Spleen (tissue), 11 donors: ENCODE measurements at regions not wholly inside any gene's neighbourhood (a gene's known extent, or its start where the extent isn't known, plus 50 kb on each side); places are given as distances from the start of the nearest gene placed in this dataset.

ENCODE experiments used
- DNase-seq: peaks from one replicate; pipeline ENCODE4 v3.0.0-alpha.2; 2020
- H3K27ac ChIP-seq, 8 donors: fragments of 200-600 bp; sonication (generic) in 7 of 8; 1 replicate in 4 of 8; 2 replicates in 4 of 8; pipeline versions ENCODE4 v1.5.0 to v1.8.0; 2016 to 2021; ENCODE audit warnings: inconsistent platforms in 4 of 8, mild to moderate bottlenecking in 4 of 8, moderate library complexity in 1 of 8
- H3K27me3 ChIP-seq, 7 donors: fragments of 200-600 bp; sonication (generic) in 6 of 7; replicated peaks in 1 of 7; 1 replicate in 4 of 7; 2 replicates in 3 of 7; pipeline versions ENCODE4 v1.5.0 to v1.8.0; 2016 to 2021; ENCODE audit warnings: inconsistent platforms in 3 of 7, mild to moderate bottlenecking in 1 of 7
- H3K36me3 ChIP-seq, 6 donors: fragments of 200-600 bp; sonication (generic) in 5 of 6; 1 replicate in 4 of 6; 2 replicates in 2 of 6; pipeline versions ENCODE4 v1.5.0 to v1.8.0; 2016 to 2021; ENCODE audit warnings: inconsistent platforms in 2 of 6
- H3K4me1 ChIP-seq, 6 donors: fragments of 200-600 bp; sonication (generic) in 5 of 6; 1 replicate in 3 of 6; 2 replicates in 3 of 6; pipeline versions ENCODE4 v1.5.0 to v1.8.0; 2016 to 2021; ENCODE audit warnings: inconsistent platforms in 3 of 6
- H3K4me3 ChIP-seq, 8 donors: fragments of 200-600 bp; sonication (generic) in 7 of 8; 1 replicate in 4 of 8; 2 replicates in 4 of 8; pipeline versions ENCODE4 v1.5.0 to v1.8.0; 2016 to 2021; ENCODE audit warnings: inconsistent platforms in 4 of 8, mild to moderate bottlenecking in 4 of 8, moderate library complexity in 2 of 8
- H3K9me3 ChIP-seq, 8 donors: fragments of 200-600 bp; sonication (generic) in 7 of 8; 1 replicate in 4 of 8; 2 replicates in 4 of 8; pipeline versions ENCODE4 v1.5.0 to v1.8.0; 2016 to 2021; ENCODE audit warnings: inconsistent platforms in 4 of 8
- CTCF ChIP-seq, 11 experiments: fragments of 200-600 bp in 7 of 11; fragments of 450-650 bp in 4 of 11; sonication (generic) in 4 of 11; IDR thresholded peaks in 8 of 11; conservative IDR thresholded peaks in 3 of 11; 1 replicate in 7 of 11; 2 replicates in 4 of 11; pipeline versions ENCODE4 v1.4.0 to v1.8.0; 2016 to 2021; ENCODE audit warnings: antibody characterized with exemption in 11 of 11, inconsistent platforms in 4 of 11, mild to moderate bottlenecking in 1 of 11
- POLR2A ChIP-seq, 3 donors: fragments of 450-650 bp; IDR thresholded peaks; one replicate each; pipeline ENCODE4 v1.5.1; 2017; ENCODE audit warnings: antibody characterized with exemption in 3 of 3, mild to moderate bottlenecking in 1 of 3
- POLR2AphosphoS5 ChIP-seq, 3 donors: sonication (generic); formaldehyde crosslinking; IDR thresholded peaks; one replicate each; pipeline ENCODE4 v1.5.1; 2017; ENCODE audit warnings: antibody characterized with exemption in 3 of 3
- WGBS, 5 donors: extraction: QIAGEN DNeasy Blood & Tissue Kit in 3 of 5; methylation state at CpG; one replicate each; pipeline versions ENCODE4 v1.1.5 to v1.1.7; 2013 to 2018; 5-methylcytosine and 5-hydroxymethylcytosine counted together
- intact Hi-C: fragments of 100-400 bp; cut with DNase I; formaldehyde crosslinking; loops from one replicate; pipeline ENCODE4 v1.15.0; 2023; ENCODE audit warnings: low total_unique reads
- donor health status: healthy with polysubstance abuse.
- donor health status: DM: no; HTN: no; CAD: no; lungs with moderate emphysema.
- donor health status: DM: no; HTN: no; CAD: no.
- donor health status: Bipolar disorder and iron deficiency.
- donor health status: healthy.
- donor health status: DM: no; HTN: no; CAD: no.
- donor health status: DM: yes; HTN: yes; CAD: no.

DNA sequence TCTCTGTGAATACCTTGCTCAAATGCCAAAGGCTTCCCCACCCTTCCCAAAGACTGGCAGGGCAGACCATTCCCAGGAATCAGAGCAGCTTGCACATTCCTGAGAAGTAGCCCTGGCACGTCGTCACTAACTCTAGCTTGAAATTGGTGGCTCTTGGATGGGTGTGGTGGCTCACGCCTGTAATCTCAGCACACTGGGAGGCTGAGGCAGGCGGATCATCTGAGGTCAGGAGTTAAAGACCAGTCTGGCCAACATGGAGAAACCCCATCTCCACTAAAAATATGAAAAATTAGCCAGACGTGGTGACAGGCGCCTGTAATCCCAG lies 108.2 kb upstream of the MPP7 start:
- Histone ChIP-seq H3K9me3 (peaks cover 0 to 21% (median 2%) of the 10 kb centered on the region in 8 donors), H3K4me3 (no peak overlapping the region), H3K36me3 (no peaks in the 10 kb centered on the region), H3K27me3 (peaks cover 0 to 6% (median 0%) of the 10 kb centered on the region in 7 donors), H3K27ac (no peak overlapping the region), H3K4me1 (peaks cover 0 to 3% (median 0%) of the 10 kb centered on the region in 6 donors)
- DNase-seq: no peak
- 89 to 95% (median 91%) methylated on average over 6 of the region's 6 CpGs for WGBS, 5 donors
- TF ChIP-seq CTCF (IDR thresholded peaks at IDR 0.05 in 8 of 11, conservative IDR thresholded peaks at IDR 0.05 in 3 of 11): no peak
- no peak for TF ChIP-seq POLR2AphosphoS5 (IDR thresholded peaks at IDR 0.05)
- TF ChIP-seq POLR2A (IDR thresholded peaks at IDR 0.05): no peak
- intact Hi-C loops: no loop called here

GRCh38 chr10:28411648-28412047 lies 108.8 kb upstream of the MPP7 start:
- no peak overlapping the region for H3K27ac ChIP-seq
- WGBS, 5 donors: 54 to 73% (median 62%) methylated on average over 4 of the region's 4 CpGs
- DNase-seq: no peak
- peaks cover 0 to 3% (median 0%) of the 10 kb centered on the region in 6 donors for H3K4me1 ChIP-seq
- no peak for TF ChIP-seq CTCF (IDR thresholded peaks at IDR 0.05 in 8 of 11, conservative IDR thresholded peaks at IDR 0.05 in 3 of 11)
- no peak for TF ChIP-seq POLR2AphosphoS5 (IDR thresholded peaks at IDR 0.05)
- no peak for TF ChIP-seq POLR2A (IDR thresholded peaks at IDR 0.05)
- H3K36me3 ChIP-seq: no peaks in the 10 kb centered on the region
- no peak overlapping the region for H3K4me3 ChIP-seq
- peaks cover 0 to 21% (median 2%) of the 10 kb centered on the region in 8 donors for H3K9me3 ChIP-seq
- H3K27me3 ChIP-seq: peaks cover 0 to 6% (median 0%) of the 10 kb centered on the region in 7 donors
- intact Hi-C loops: no loop called here

- Histone ChIP-seq H3K27ac (no peak overlapping the region), H3K36me3 (no peaks in the 10 kb centered on the region), H3K4me1 (no peaks in the 10 kb centered on the region), H3K4me3 (no peak overlapping the region), H3K9me3 (peaks cover 0 to 16% (median 0%) of the 10 kb centered on the region in 8 donors), H3K27me3 (no peaks in the 10 kb centered on the region)
- 73 to 86% (median 80%) methylated on average over 2 of the region's 2 CpGs for WGBS, 5 donors
- no peak for DNase-seq
- TF ChIP-seq POLR2A (IDR thresholded peaks at IDR 0.05) (no peak), POLR2AphosphoS5 (IDR thresholded peaks at IDR 0.05) (no peak), CTCF (IDR thresholded peaks at IDR 0.05 in 8 of 11, conservative IDR thresholded peaks at IDR 0.05 in 3 of 11) (no peak)
- intact Hi-C loops: no loop called here
Measured at GRCh38 chr10:28418069-28418468, 114.8 kb upstream of the WAC start.

DNA sequence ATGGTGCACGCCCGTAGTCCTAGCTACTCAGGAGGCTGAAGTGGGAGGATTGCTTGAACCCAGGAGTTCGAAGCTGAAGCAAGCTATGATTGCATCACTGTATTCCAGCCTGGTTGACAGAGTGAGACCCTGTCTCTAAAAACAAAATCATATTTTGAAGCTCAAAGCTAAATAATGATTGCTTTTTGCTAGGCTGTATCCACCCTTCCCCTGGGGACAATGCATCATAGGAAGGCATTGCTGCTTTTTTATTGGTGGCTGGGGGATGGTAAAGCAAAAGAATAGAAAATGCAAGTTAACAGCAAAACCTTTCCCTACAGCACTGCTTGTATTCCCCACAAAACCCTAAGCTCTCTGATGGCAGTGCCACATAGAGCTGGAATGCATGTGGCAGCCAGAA lies 107.5 kb upstream of the WAC start:
- Histone ChIP-seq H3K4me1 (no peaks in the 10 kb centered on the region), H3K9me3 (peaks cover 0 to 4% (median 0%) of the 10 kb centered on the region in 8 donors), H3K27ac (no peak overlapping the region), H3K4me3 (no peak overlapping the region), H3K27me3 (no peaks in the 10 kb centered on the region), H3K36me3 (no peaks in the 10 kb centered on the region)
- no peak for DNase-seq
- intact Hi-C loops: no loop called here
- TF ChIP-seq POLR2A (IDR thresholded peaks at IDR 0.05) (no peak), CTCF (IDR thresholded peaks at IDR 0.05 in 8 of 11, conservative IDR thresholded peaks at IDR 0.05 in 3 of 11) (no peak), POLR2AphosphoS5 (IDR thresholded peaks at IDR 0.05) (no peak)
- WGBS, 5 donors: 88 to 95% (median 93%) methylated on average over 3 of the region's 3 CpGs
